HG02678 (cell line): ENCODE measurements at regions not wholly inside any gene's neighbourhood (a gene's known extent, or its start where the extent isn't known, plus 50 kb on each side); places are given as distances from the start of the nearest gene placed in this dataset.
"Not testable (repeated sequence)": the region's sequence is repeated elsewhere in the genome, so short reads cannot be mapped to it uniquely, and the experiment has no call there.

Experiments
- ATAC-seq: cut with Tn5 transposase; IDR thresholded peaks from one replicate; pipeline ENCODE4 v1.9.1; 2021; ENCODE audit warnings: mild to moderate bottlenecking, moderate library complexity; ENCODE audit not compliant: unreplicated experiment

- no peak for ATAC-seq
Observed at GRCh38 chr1:30144831-30145230, 578.6 kb downstream of the MATN1 start.

GRCh38 chr1:30143517-30143916 is 579.9 kb downstream of the MATN1 start:
- no peak for ATAC-seq

GRCh38 chr1:30140566-30140965 is 582.8 kb downstream of the MATN1 start:
- ATAC-seq = no peak

GRCh38 chr1:30138891-30139290 is 584.5 kb downstream of the MATN1 start:
- no peak for ATAC-seq

- ATAC-seq = no peak
Observed at GRCh38 chr1:30137001-30137400, 586.4 kb downstream of the MATN1 start.

GRCh38 chr1:30135698-30136097 is 587.7 kb downstream of the MATN1 start:
- ATAC-seq = no peak

- ATAC-seq = no peak
Observed at GRCh38 chr1:30134466-30135217, 588.7 kb downstream of the MATN1 start.

- no peak for ATAC-seq
Observed at GRCh38 chr1:30133414-30134055, 589.9 kb downstream of the MATN1 start.

- no peak for ATAC-seq
Observed at GRCh38 chr1:30132602-30133286, 590.6 kb downstream of the MATN1 start.

GRCh38 chr1:30130566-30130965 is 592.8 kb downstream of the MATN1 start:
- not testable (repeated sequence) for ATAC-seq

GRCh38 chr1:30130099-30130498 is 593.3 kb downstream of the MATN1 start:
- ATAC-seq = no peak

- no peak for ATAC-seq
Observed at GRCh38 chr1:30129421-30130055, 593.8 kb downstream of the MATN1 start.

GRCh38 chr1:30129001-30129408 is 594.4 kb downstream of the MATN1 start:
- ATAC-seq = no peak

- no peak for ATAC-seq
Observed at GRCh38 chr1:30126848-30127247, 596.5 kb downstream of the MATN1 start.

GRCh38 chr1:30125821-30126170 is 597.6 kb downstream of the MATN1 start:
- no peak for ATAC-seq

GRCh38 chr1:30125021-30125820 is 598.2 kb downstream of the MATN1 start:
- no peak for ATAC-seq

GRCh38 chr1:30123896-30124295 is 599.5 kb downstream of the MATN1 start:
- no peak for ATAC-seq

GRCh38 chr1:30123036-30123435 is 600.3 kb downstream of the MATN1 start:
- no peak for ATAC-seq

GRCh38 chr1:30120245-30121000 is 603.0 kb downstream of the MATN1 start:
- ATAC-seq = no peak

GRCh38 chr1:30117685-30118084 is 605.7 kb downstream of the MATN1 start:
- ATAC-seq = no peak
